IMR-90 (cell line): ENCODE measurements at regions not wholly inside any gene's neighbourhood (a gene's known extent, or its start where the extent isn't known, plus 50 kb on each side); places are given as distances from the start of the nearest gene placed in this dataset.

Source experiments
- ATAC-seq: fragments of 200-7000 bp; cut with Tn5 transposase; 2 replicates; pipeline ENCODE4 v1.9.1; 2020; ENCODE audit warnings: low read depth, mild to moderate bottlenecking, moderate library complexity
- BruUV-seq: library from RNA; stranded (reverse); fragments of 400-500 nt; replicated peaks from 2 replicates; lab custom pipeline; 2021; lab: Mats Ljungman, UMichigan
- CTCF ChIA-PET: fragments of 300-600 bp; formaldehyde crosslinking; extraction: SDS; loops from one replicate; lab custom pipeline; 2021; ENCODE audit warnings: antibody characterized with exemption; lab: Yijun Ruan, JAX
- POLR2A ChIA-PET: fragments of 300-600 bp; sonication (Branson Sonifier 250); formaldehyde crosslinking; loops from one replicate; lab custom pipeline; 2022; ENCODE audit warnings: antibody characterized with exemption; ENCODE audit not compliant: unreplicated experiment; lab: Charles Lee
- DNase-seq: peaks from one replicate; pipeline ENCODE4 v3.0.0; 2013
- H2AFZ ChIP-seq: replicated peaks from 2 replicates; pipeline ENCODE3; 2013; ENCODE audit warnings: low read length, mild to moderate bottlenecking; ENCODE audit not compliant: poor library complexity
- H2AK5ac ChIP-seq: 2 replicates; pipeline ENCODE4 v1.6.1; 2013; ENCODE audit warnings: low read depth, low read length, inconsistent platforms
- H2AK9ac ChIP-seq: replicated peaks from 2 replicates; pipeline ENCODE3; 2013; ENCODE audit warnings: mild to moderate bottlenecking, low read depth, low read length, moderate library complexity; ENCODE audit not compliant: poor library complexity
- H2BK120ac ChIP-seq: 2 replicates; pipeline ENCODE4 v1.6.1; 2013; ENCODE audit warnings: low read depth, low read length, inconsistent platforms
- H2BK15ac ChIP-seq: 3 replicates; pipeline ENCODE4 v1.6.1; 2013; ENCODE audit warnings: low read depth, low read length, inconsistent platforms
- H2BK20ac ChIP-seq: 2 replicates; pipeline ENCODE4 v1.6.1; 2013; ENCODE audit warnings: low read depth, mild to moderate bottlenecking, inconsistent platforms, low read length, moderate library complexity
- H2BK5ac ChIP-seq: 2 replicates; pipeline ENCODE4 v1.6.1; 2013; ENCODE audit warnings: mild to moderate bottlenecking, low read depth, low read length, inconsistent platforms; ENCODE audit not compliant: poor library complexity, severe bottlenecking
- H3K14ac ChIP-seq: replicated peaks from 2 replicates; pipeline ENCODE4 v1.6.1; 2013; ENCODE audit warnings: low read depth, low read length, inconsistent platforms
- H3K18ac ChIP-seq: 2 replicates; pipeline ENCODE4 v1.6.1; 2013; ENCODE audit warnings: low read depth, low read length, control low read depth
- H3K23ac ChIP-seq: 2 replicates; pipeline ENCODE4 v1.6.1; 2013; ENCODE audit warnings: low read depth, low read length, inconsistent platforms
- H3K27ac ChIP-seq: 2 replicates; pipeline ENCODE4 v1.5.1; 2013; ENCODE audit warnings: mild to moderate bottlenecking, control low read depth, low read length; ENCODE audit not compliant: insufficient read depth
- H3K27me3 ChIP-seq: 2 replicates; pipeline ENCODE4 v1.6.1; 2013; ENCODE audit warnings: low read length; ENCODE audit not compliant: control insufficient read depth, insufficient read depth
- H3K36me3 ChIP-seq: 2 replicates; pipeline ENCODE4 v1.6.1; 2013; ENCODE audit warnings: low read length, mixed read lengths; ENCODE audit not compliant: control insufficient read depth, insufficient read depth
- H3K4ac ChIP-seq: 2 replicates; pipeline ENCODE4 v1.6.1; 2013; ENCODE audit warnings: low read depth, low read length, inconsistent platforms
- H3K4me1 ChIP-seq: 2 replicates; pipeline ENCODE4 v1.6.1; 2013; ENCODE audit warnings: low read length, mixed read lengths; ENCODE audit not compliant: control insufficient read depth, insufficient read depth
- H3K4me2 ChIP-seq: 2 replicates; pipeline ENCODE4 v1.6.1; 2013; ENCODE audit warnings: low read depth, mild to moderate bottlenecking, control low read depth, low read length, moderate library complexity
- H3K4me3 ChIP-seq: 2 replicates; pipeline ENCODE4 v1.5.1; 2013; ENCODE audit warnings: low read depth, mild to moderate bottlenecking, control low read depth, low read length, moderate library complexity; ENCODE audit not compliant: insufficient read depth
- H3K56ac ChIP-seq: 2 replicates; pipeline ENCODE4 v1.6.1; 2013; ENCODE audit warnings: low read length, inconsistent platforms; ENCODE audit not compliant: insufficient read depth; ENCODE audit errors: extremely low read depth
- H3K79me1 ChIP-seq, 2 experiments: 2 replicates each; pipeline ENCODE4 v1.6.1; 2013; ENCODE audit warnings: low read length in 2 of 2, inconsistent platforms in 1 of 2, low read depth in 1 of 2
- H3K9ac ChIP-seq: 2 replicates; pipeline ENCODE4 v1.6.1; 2013; ENCODE audit warnings: low read depth, low read length, control low read depth
- H3K9me1 ChIP-seq: 2 replicates; pipeline ENCODE4 v1.6.1; 2013; ENCODE audit warnings: low read length, inconsistent platforms; ENCODE audit not compliant: insufficient read depth
- H3K9me3 ChIP-seq: 2 replicates; pipeline ENCODE4 v1.6.1; 2013; ENCODE audit warnings: low read length; ENCODE audit not compliant: control insufficient read depth, insufficient read depth
- H4K20me1 ChIP-seq: 2 replicates; pipeline ENCODE4 v1.6.1; 2013; ENCODE audit warnings: low read length, inconsistent platforms; ENCODE audit not compliant: insufficient read depth
- H4K5ac ChIP-seq: 2 replicates; pipeline ENCODE4 v1.6.1; 2013; ENCODE audit warnings: mild to moderate bottlenecking, low read depth, low read length, control low read depth
- H4K8ac ChIP-seq, 2 experiments: 2 replicates each; pipeline ENCODE4 v1.6.1; 2013; ENCODE audit warnings: low read depth in 2 of 2, low read length in 2 of 2, control low read depth in 1 of 2, inconsistent platforms in 1 of 2
- H4K91ac ChIP-seq: 2 replicates; pipeline ENCODE4 v1.6.1; 2013; ENCODE audit warnings: low read depth, low read length, inconsistent platforms; ENCODE audit not compliant: insufficient read depth
- CEBPB ChIP-seq: IDR thresholded peaks from 2 replicates; pipeline ENCODE4 v1.6.1; 2012; ENCODE audit warnings: low read depth, low read length, improper control_type of control experiment
- CTCF ChIP-seq: conservative IDR thresholded peaks from 2 replicates; pipeline ENCODE4 v1.5.1; 2012; ENCODE audit warnings: mild to moderate bottlenecking, low read depth, low read length, improper control_type of control experiment
- RAD21 ChIP-seq: IDR thresholded peaks from 2 replicates; pipeline ENCODE4 v1.6.1; 2012; ENCODE audit warnings: low read length, improper control_type of control experiment
- RFX5 ChIP-seq: IDR thresholded peaks from 2 replicates; pipeline ENCODE4 v1.8.0; 2012; ENCODE audit warnings: low read depth, mild to moderate bottlenecking, low read length, moderate library complexity
- SMC3 ChIP-seq: fragments of 150-350 bp; IDR thresholded peaks from 2 replicates; pipeline ENCODE4 v1.6.1; 2016; ENCODE audit warnings: low read depth, mild to moderate bottlenecking, antibody characterized with exemption, low read length, moderate library complexity
- WGBS, 2 experiments: methylation state at CpG; one replicate each; pipeline versions ENCODE4 v1.1.5 to v1.1.7; 2013; ENCODE audit warnings: missing lambda C conversion rate in 2 of 2; ENCODE audit not compliant: insufficient read length in 1 of 2; ENCODE audit errors: extremely low coverage in 2 of 2; 5-methylcytosine and 5-hydroxymethylcytosine counted together
- dilution Hi-C: fragments of 300-500 bp; cut with HindIII; formaldehyde crosslinking; loops from one replicate; pipeline ENCODE4 v1.14.3; 2018; ENCODE audit warnings: low sequenced_read_pairs; ENCODE audit not compliant: unreplicated experiment
- in situ Hi-C: fragments of 300-500 bp; cut with MboI; formaldehyde crosslinking; loops from 3 replicates; pipeline ENCODE4 v1.14.3; 2019; ENCODE audit warnings: low sequenced_read_pairs, inconsistent platforms, mixed read lengths
- intact Hi-C: fragments of 100-400 bp; cut with micrococcal nuclease; formaldehyde crosslinking; loops from 2 replicates; pipeline ENCODE4 v1.10.0; 2022

GRCh38 chr16:26204138-26204537 lies 512.4 kb downstream of the HS3ST4 start:
- no peak overlapping the region for H3K9ac ChIP-seq
- H3K56ac ChIP-seq = no peak overlapping the region
- no peaks in the 10 kb centered on the region for H4K20me1 ChIP-seq
- ChIA-PET POLR2A (no interaction called here), CTCF (no interaction called here)
- no peaks in the 10 kb centered on the region for H3K27me3 ChIP-seq
- H3K9me3 ChIP-seq = peaks cover 10% of the 10 kb centered on the region
- no peak overlapping the region for H2BK15ac ChIP-seq
- H3K4me1 ChIP-seq = no peaks in the 10 kb centered on the region
- H2BK120ac ChIP-seq = no peak overlapping the region
- WGBS, 2 experiments = 40% methylated on average over 2 of the region's 7 CpGs; no CpG with 5 or more reads in 1 of the 2 experiments
- H4K8ac ChIP-seq = no peak overlapping the region
- TF ChIP-seq RFX5 (no peak), CTCF (no peak), RAD21 (no peak), CEBPB (no peak), SMC3 (no peak)
- no peak overlapping the region for H4K91ac ChIP-seq
- no peak overlapping the region for H3K27ac ChIP-seq
- no peak overlapping the region for H2BK20ac ChIP-seq
- dilution Hi-C loops = no loop called here
- no peak overlapping the region for H3K4me2 ChIP-seq
- H3K9me1 ChIP-seq = no peaks in the 10 kb centered on the region
- no peak overlapping the region for H3K14ac ChIP-seq
- H2AK9ac ChIP-seq = no peak overlapping the region
- BruUV-seq = no TSS peak
- in situ Hi-C loops = no loop called here
- no peak overlapping the region for H3K4ac ChIP-seq
- intact Hi-C loops = no loop called here
- H3K79me1 ChIP-seq = no peaks in the 10 kb centered on the region
- H2AFZ ChIP-seq = no peak overlapping the region
- no peak overlapping the region for H3K18ac ChIP-seq
- no peak overlapping the region for H4K5ac ChIP-seq
- no peak for DNase-seq
- H3K36me3 ChIP-seq = no peaks in the 10 kb centered on the region
- no peak overlapping the region for H2BK5ac ChIP-seq
- H2AK5ac ChIP-seq = no peak overlapping the region
- H3K23ac ChIP-seq = no peak overlapping the region
- no peak overlapping the region for H3K4me3 ChIP-seq
- ATAC-seq = no peak
